ENCODE measurements at regions not wholly inside any gene's neighbourhood (a gene's known extent, or its start where the extent isn't known, plus 50 kb on each side); places are given as distances from the start of the nearest gene placed in this dataset.
"Not testable (repeated sequence)": the region's sequence is repeated elsewhere in the genome, so short reads cannot be mapped to it uniquely, and the experiment has no call there.

- no peak for DNase-seq
Observed at GRCh38 chr2:12567411-12567810, 149.3 kb upstream of the TRIB2 start.

- DNase-seq = not testable (repeated sequence)
Observed at GRCh38 chr2:12569510-12569909, 147.2 kb upstream of the TRIB2 start.

GRCh38 chr2:12569929-12570328, 146.8 kb upstream of the TRIB2 start:
- not testable (repeated sequence) for DNase-seq

- DNase-seq = no peak
Observed at GRCh38 chr2:12577091-12577490, 139.6 kb upstream of the TRIB2 start.

- no peak for DNase-seq
Observed at GRCh38 chr2:12577567-12578253, 139.0 kb upstream of the TRIB2 start.

GRCh38 chr2:12579018-12579417, 137.7 kb upstream of the TRIB2 start:
- no peak for DNase-seq

- no peak for DNase-seq
Observed at GRCh38 chr2:12584338-12584737, 132.4 kb upstream of the TRIB2 start.

GRCh38 chr2:12585784-12586183, 131.0 kb upstream of the TRIB2 start:
- no peak for DNase-seq

GRCh38 chr2:12587228-12587627, 129.5 kb upstream of the TRIB2 start:
- no peak for DNase-seq

- DNase-seq = no peak
Observed at GRCh38 chr2:12587729-12588522, 128.8 kb upstream of the TRIB2 start.

GRCh38 chr2:12588986-12589385, 127.8 kb upstream of the TRIB2 start:
- DNase-seq = no peak

GRCh38 chr2:12589802-12590320, 126.9 kb upstream of the TRIB2 start:
- DNase-seq = no peak

- DNase-seq = no peak
Observed at GRCh38 chr2:12592296-12592695, 124.4 kb upstream of the TRIB2 start.

GRCh38 chr2:12594590-12594989, 122.1 kb upstream of the TRIB2 start:
- DNase-seq = no peak

- no peak for DNase-seq
Observed at GRCh38 chr2:12596771-12597170, 120.0 kb upstream of the TRIB2 start.

- no peak for DNase-seq
Observed at GRCh38 chr2:12597610-12598009, 119.1 kb upstream of the TRIB2 start.

GRCh38 chr2:12602661-12603060, 114.1 kb upstream of the TRIB2 start:
- DNase-seq = no peak

- no peak for DNase-seq
Observed at GRCh38 chr2:12603781-12604295, 112.9 kb upstream of the TRIB2 start.

- DNase-seq = no peak
Observed at GRCh38 chr2:12604341-12604740, 112.4 kb upstream of the TRIB2 start.

- DNase-seq = no peak
Observed at GRCh38 chr2:12605366-12605765, 111.4 kb upstream of the TRIB2 start.

GRCh38 chr2:12605936-12606335, 110.8 kb upstream of the TRIB2 start:
- no peak for DNase-seq

- peak; percentile 37 for DNase-seq
Observed at GRCh38 chr2:12606472-12607000, 110.2 kb upstream of the TRIB2 start.

- no peak for DNase-seq
Observed at GRCh38 chr2:12607971-12608370, 108.8 kb upstream of the TRIB2 start.

GRCh38 chr2:12610314-12610713, 106.4 kb upstream of the TRIB2 start:
- DNase-seq = no peak

Data from femur (tissue), 1 donor.